GM12873 (cell line): ENCODE measurements at regions not wholly inside any gene's neighbourhood (a gene's known extent, or its start where the extent isn't known, plus 50 kb on each side); places are given as distances from the start of the nearest gene placed in this dataset.

Experiments used
- TF ChIP-seq, protein P1 (sequence below): IDR thresholded peaks from 2 replicates; pipeline ENCODE4 v1.5.1; 2012; ENCODE audit warnings: low read depth, mild to moderate bottlenecking, moderate library complexity, low read length, control low read depth; ENCODE audit not compliant: insufficient read depth; ENCODE audit errors: missing control alignments

DNA sequence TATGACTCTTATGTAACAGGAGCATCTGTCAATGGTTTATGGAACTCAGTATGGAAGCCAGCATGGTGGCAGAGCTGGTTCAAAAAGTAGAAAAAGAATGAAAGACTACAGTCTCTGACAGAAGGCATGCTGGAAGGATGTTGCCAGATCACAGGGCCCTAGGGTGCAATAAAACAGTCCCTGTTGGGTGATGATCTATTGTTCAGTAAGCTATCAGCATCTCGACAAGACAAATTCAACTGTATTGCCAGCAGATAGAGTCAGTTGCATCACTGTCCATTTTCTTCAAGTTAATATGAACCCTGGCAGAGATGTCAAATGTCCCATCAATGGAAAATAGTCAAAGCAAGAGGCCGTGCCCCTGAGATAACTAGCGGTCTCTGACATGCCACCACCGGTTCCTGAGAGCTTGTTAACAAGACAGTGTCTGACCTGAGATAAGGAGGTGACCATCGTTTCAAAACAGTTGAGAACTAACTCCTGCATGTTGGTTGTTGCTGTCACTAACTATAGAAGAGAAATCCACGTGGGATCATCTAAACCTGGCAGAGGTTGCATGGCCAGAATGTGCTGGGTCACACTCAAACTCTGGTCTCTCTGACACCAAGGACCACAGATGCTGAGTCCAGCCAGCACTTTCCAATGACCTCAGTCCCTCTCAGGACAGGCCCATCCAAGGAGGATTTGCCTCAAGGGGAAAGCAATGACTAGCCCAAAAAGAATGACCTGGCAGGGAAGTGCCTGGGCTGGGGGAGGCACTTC, 125.9 kb downstream of the RIPK4 start:
- TF ChIP-seq, protein P1, sequence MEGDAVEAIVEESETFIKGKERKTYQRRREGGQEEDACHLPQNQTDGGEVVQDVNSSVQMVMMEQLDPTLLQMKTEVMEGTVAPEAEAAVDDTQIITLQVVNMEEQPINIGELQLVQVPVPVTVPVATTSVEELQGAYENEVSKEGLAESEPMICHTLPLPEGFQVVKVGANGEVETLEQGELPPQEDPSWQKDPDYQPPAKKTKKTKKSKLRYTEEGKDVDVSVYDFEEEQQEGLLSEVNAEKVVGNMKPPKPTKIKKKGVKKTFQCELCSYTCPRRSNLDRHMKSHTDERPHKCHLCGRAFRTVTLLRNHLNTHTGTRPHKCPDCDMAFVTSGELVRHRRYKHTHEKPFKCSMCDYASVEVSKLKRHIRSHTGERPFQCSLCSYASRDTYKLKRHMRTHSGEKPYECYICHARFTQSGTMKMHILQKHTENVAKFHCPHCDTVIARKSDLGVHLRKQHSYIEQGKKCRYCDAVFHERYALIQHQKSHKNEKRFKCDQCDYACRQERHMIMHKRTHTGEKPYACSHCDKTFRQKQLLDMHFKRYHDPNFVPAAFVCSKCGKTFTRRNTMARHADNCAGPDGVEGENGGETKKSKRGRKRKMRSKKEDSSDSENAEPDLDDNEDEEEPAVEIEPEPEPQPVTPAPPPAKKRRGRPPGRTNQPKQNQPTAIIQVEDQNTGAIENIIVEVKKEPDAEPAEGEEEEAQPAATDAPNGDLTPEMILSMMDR, result no peak

DNA sequence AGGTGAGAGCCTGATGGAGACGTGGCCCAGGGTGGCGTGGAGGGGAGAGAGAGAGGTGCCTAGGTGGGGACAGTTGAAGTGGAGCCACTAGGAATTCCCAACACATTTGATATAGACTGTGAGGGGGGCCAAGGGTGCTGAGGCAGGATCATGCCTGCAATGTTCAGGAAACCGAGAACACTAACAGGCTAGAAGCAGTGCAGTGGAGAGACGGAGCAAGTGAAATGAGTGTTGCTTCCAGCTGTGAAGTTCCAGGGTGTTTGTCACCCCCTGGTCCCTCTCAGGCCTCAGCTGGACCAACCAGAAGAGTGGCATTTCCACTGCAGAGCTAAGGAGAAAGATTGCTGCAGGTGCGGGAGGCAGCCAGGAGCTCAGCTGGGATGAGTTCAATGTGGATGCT, 127.1 kb downstream of the RIPK4 start:
- TF ChIP-seq, protein P1, result no peak

DNA sequence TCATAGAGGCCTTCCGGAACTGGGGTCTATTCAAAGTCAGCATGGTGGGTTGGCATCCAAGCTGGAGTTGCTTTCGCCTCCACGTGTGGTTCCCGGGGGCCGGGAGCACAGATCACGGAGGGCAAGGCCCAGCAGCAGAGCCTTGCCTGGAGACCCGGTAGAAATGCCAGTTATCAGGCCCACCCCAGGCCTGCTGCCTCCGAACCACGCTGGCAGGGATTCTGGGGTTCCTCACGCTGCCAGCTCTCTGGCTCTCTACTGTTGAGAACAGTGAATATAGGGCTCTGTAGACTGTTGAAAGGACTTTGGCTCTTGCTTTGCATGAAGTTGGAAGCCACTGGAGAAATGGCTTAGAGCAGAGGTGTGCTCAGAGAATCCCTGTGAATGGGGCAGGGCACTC, 127.5 kb downstream of the RIPK4 start:
- TF ChIP-seq, protein P1, result no peak

DNA sequence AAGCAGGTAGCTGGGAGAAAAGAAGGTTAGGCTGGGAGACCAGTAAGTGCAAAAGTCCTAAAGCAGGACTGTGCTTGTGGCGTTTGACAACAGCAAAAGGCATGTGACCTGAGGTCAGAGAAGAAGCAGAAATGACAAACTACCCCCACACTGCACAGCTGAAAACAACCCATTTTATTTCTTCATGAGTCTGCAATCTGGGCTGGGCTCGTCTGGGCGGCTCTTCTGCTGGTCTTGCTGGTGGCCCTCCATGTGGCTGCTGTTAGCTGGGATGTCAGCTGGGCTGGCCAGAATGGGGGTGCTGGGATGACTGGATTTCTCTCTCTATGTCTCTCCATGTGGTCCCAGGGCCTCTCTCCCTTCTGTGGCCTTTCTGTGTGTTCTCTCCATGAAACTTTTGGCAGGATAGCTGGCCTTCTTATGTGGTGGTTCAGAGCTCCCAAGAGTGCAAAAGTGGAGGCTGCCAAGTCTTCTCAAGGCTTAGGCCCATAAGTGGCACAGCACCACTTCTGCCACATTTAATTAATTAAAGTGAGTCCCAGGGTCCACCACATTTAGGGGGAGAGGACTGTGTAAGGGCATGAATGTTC, 128.6 kb downstream of the RIPK4 start:
- TF ChIP-seq, protein P1, result no peak

DNA sequence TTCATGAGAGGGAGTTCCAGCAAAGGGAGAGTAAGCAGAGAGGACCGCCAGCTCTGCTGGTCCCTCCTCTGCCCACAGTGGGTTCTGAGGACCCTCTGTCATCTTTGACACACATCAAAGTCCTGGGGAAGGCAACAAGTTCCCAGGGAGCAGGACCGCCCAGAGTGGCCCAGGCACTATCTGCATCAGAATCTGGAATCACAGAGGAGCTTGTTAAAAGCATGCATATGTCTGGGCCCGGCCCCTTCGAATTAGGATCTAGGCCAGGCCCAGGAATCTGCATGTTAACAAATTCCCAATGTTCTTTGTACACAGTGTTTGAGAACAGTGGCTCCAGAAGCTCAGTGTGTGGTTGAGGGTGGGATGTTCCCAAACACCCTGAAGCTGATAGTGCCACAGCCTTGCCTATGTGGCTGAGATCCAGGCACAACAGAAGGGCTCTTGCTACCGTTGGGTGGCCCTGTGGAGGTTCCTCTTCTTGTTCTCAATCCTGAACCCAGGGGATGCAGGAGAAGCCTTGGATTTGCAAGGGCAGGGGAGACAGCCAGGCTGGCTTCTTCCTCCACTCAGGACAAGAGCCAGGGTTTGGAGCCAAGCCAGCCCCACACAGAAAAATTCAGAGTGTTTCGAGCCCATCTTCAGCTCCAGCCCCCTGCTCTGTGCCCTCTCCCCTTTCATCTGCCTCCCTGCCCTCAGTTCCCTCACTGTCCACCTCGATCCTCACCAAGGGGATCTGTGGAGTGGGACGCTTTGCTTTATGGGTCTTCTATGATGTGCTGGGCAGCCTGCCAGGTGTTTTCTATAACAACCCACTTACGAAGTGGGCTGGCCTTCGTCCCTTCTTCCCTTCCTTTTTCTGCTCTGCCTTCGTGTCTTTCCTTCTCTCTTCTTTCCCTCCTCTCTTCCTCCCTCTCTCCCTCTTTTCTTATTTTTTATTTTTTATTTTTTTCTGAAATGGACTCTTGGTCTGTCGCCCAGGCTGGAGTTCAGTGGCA, 129.0 kb upstream of the TMPRSS2 start:
- TF ChIP-seq, protein P1, result no peak

DNA sequence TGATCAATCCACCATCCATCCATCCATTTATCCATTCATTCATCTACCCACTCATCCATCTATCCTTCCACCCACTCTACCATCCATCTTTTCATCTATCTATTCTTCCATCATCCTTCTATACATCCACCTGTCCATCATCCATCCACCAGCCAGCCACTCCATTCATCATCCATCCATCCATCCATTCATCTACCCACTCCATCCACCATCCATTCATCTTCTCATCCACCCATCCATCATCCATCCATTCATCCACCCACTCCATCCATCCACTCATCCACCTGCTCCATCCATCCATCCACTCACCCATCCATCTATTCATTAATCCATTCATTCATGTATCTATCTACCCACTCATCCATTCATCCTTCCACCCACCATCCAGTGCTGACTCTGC, 127.9 kb upstream of the TMPRSS2 start:
- TF ChIP-seq, protein P1, result no peak

DNA sequence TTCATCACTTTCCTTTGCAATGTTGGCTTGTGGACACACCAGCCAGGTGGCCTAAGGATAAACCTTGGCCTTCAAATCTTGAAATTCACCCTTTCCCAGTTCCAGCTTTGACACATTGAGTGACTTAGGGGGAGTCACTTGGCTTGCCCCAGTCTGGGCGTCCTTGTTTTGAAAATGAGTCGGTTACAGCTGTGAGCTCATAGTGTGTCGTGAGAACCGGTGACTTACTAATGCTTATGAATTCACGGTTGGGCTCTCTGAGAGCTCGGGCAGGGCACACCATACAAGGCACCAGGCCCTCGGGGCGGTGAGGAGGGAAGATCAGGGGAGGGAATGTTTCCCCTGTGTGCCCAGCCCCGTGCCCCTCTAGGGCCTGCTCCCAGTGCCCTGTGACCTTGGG, 126.9 kb upstream of the TMPRSS2 start:
- TF ChIP-seq, protein P1, result no peak
